Neural progenitor cell (in vitro differentiated cells): ENCODE measurements at regions not wholly inside any gene's neighbourhood (a gene's known extent, or its start where the extent isn't known, plus 50 kb on each side); places are given as distances from the start of the nearest gene placed in this dataset.
"Not testable (repeated sequence)": the region's sequence is repeated elsewhere in the genome, so short reads cannot be mapped to it uniquely, and the experiment has no call there.

ENCODE experiments used
- DNase-seq: peaks from one replicate; pipeline ENCODE4 v3.0.0-alpha.2; 2016; ENCODE audit warnings: low spot score
- H2AFZ ChIP-seq: fragments of 200-600 bp; sonication (generic); replicated peaks from 2 replicates; pipeline ENCODE4 v1.6.1; 2016; ENCODE audit warnings: antibody characterized with exemption
- H3F3A ChIP-seq: fragments of 200-600 bp; sonication (generic); 2 replicates; pipeline ENCODE4 v1.6.1; 2016; ENCODE audit warnings: antibody characterized with exemption, low read depth
- H3K27ac ChIP-seq: fragments of 200-600 bp; sonication (generic); 2 replicates; pipeline ENCODE4 v1.5.1; 2016; ENCODE audit warnings: mild to moderate bottlenecking
- H3K27me3 ChIP-seq: fragments of 200-600 bp; sonication (generic); 2 replicates; pipeline ENCODE4 v1.6.1; 2016; ENCODE audit warnings: mild to moderate bottlenecking, moderate library complexity
- H3K36me3 ChIP-seq: fragments of 200-600 bp; sonication (generic); 2 replicates; pipeline ENCODE4 v1.5.1; 2016
- H3K4me1 ChIP-seq: fragments of 200-600 bp; sonication (generic); 2 replicates; pipeline ENCODE4 v1.6.1; 2016; ENCODE audit warnings: mixed run types
- H3K4me2 ChIP-seq: fragments of 200-600 bp; sonication (generic); 2 replicates; pipeline ENCODE4 v1.6.1; 2016
- H3K4me3 ChIP-seq: fragments of 200-600 bp; sonication (generic); 2 replicates; pipeline ENCODE4 v1.5.1; 2016
- H3K79me2 ChIP-seq: fragments of 200-600 bp; sonication (generic); 2 replicates; pipeline ENCODE4 v1.6.1; 2016; ENCODE audit warnings: low read depth
- H3K9ac ChIP-seq: fragments of 200-600 bp; sonication (generic); 2 replicates; pipeline ENCODE4 v1.6.1; 2016
- H3K9me3 ChIP-seq: fragments of 200-600 bp; sonication (generic); 2 replicates; pipeline ENCODE4 v1.5.1; 2016; ENCODE audit warnings: low read depth
- H4K20me1 ChIP-seq: fragments of 200-600 bp; sonication (generic); 2 replicates; pipeline ENCODE4 v1.6.1; 2016; ENCODE audit warnings: low read depth
- H3K27ac Mint-ChIP-seq: 3 replicates; pipeline ENCODE4 v1.8.0; 2021; ENCODE audit warnings: mixed read lengths
- H3K27me3 Mint-ChIP-seq: 2 replicates; pipeline ENCODE4 v1.8.0; 2022; ENCODE audit warnings: low read depth, mild to moderate bottlenecking, inconsistent platforms, moderate library complexity, mixed read lengths; ENCODE audit not compliant: insufficient read depth
- H3K36me3 Mint-ChIP-seq: 3 replicates; pipeline ENCODE4 v1.8.0; 2021; ENCODE audit warnings: mixed read lengths
- H3K4me1 Mint-ChIP-seq: 3 replicates; pipeline ENCODE4 v1.8.0; 2021; ENCODE audit warnings: mixed read lengths
- H3K4me3 Mint-ChIP-seq: 3 replicates; pipeline ENCODE4 v1.8.0; 2021; ENCODE audit warnings: mild to moderate bottlenecking, moderate library complexity, mixed read lengths
- H3K9me3 Mint-ChIP-seq: 3 replicates; pipeline ENCODE4 v1.8.0; 2020; ENCODE audit warnings: mixed read lengths
- CTCF ChIP-seq: fragments of 200-600 bp; sonication (generic); IDR thresholded peaks from 2 replicates; pipeline ENCODE4 v1.5.1; 2017; ENCODE audit warnings: antibody characterized with exemption, mild to moderate bottlenecking
- EZH2 ChIP-seq: fragments of 200-600 bp; sonication (generic); IDR thresholded peaks from 2 replicates; pipeline ENCODE4 v1.6.1; 2017; ENCODE audit warnings: antibody characterized with exemption, mild to moderate bottlenecking, moderate library complexity
- EZH2phosphoT487 ChIP-seq: fragments of 200-600 bp; sonication (generic); IDR thresholded peaks from 2 replicates; pipeline ENCODE4 v1.6.1; 2017; ENCODE audit warnings: antibody characterized with exemption

GRCh38 chr1:173314656-173315055 is 107.5 kb upstream of the TNFSF4 start:
- Histone ChIP-seq H3K27me3 (no peaks in the 10 kb centered on the region), H3K9me3 (no peaks in the 10 kb centered on the region), H3K4me1 (no peaks in the 10 kb centered on the region), H2AFZ (no peak overlapping the region), H3K36me3 (no peaks in the 10 kb centered on the region), H3K79me2 (no peaks in the 10 kb centered on the region), H4K20me1 (no peaks in the 10 kb centered on the region), H3K4me3 (no peak overlapping the region), H3F3A (no peaks in the 10 kb centered on the region), H3K27ac (no peak overlapping the region), H3K9ac (no peak overlapping the region), H3K4me2 (no peak overlapping the region)
- Mint-ChIP-seq H3K27me3 (no peaks in the 10 kb centered on the region), H3K4me3 (no peak overlapping the region), H3K36me3 (no peaks in the 10 kb centered on the region), H3K9me3 (peaks cover 3% of the 10 kb centered on the region), H3K27ac (no peak overlapping the region), H3K4me1 (no peaks in the 10 kb centered on the region)
- TF ChIP-seq EZH2 (no peak), EZH2phosphoT487 (no peak), CTCF (no peak)
- DNase-seq, result no peak

GRCh38 chr1:173315296-173315695 is 108.2 kb upstream of the TNFSF4 start:
- Mint-ChIP-seq H3K27me3 (no peaks in the 10 kb centered on the region), H3K4me3 (no peak overlapping the region), H3K27ac (no peak overlapping the region), H3K4me1 (no peaks in the 10 kb centered on the region), H3K36me3 (no peaks in the 10 kb centered on the region), H3K9me3 (no peaks in the 10 kb centered on the region)
- Histone ChIP-seq H3K4me3 (no peak overlapping the region), H3K4me2 (no peak overlapping the region), H3K27me3 (no peaks in the 10 kb centered on the region), H3K79me2 (no peaks in the 10 kb centered on the region), H3K4me1 (no peaks in the 10 kb centered on the region), H3K36me3 (no peaks in the 10 kb centered on the region), H4K20me1 (no peaks in the 10 kb centered on the region), H2AFZ (no peak overlapping the region), H3K9ac (no peak overlapping the region), H3F3A (no peaks in the 10 kb centered on the region), H3K27ac (no peak overlapping the region), H3K9me3 (no peaks in the 10 kb centered on the region)
- TF ChIP-seq EZH2phosphoT487 (no peak), EZH2 (no peak), CTCF (no peak)
- DNase-seq, result no peak

- Histone ChIP-seq H3K4me3 (no peak overlapping the region), H3K36me3 (no peaks in the 10 kb centered on the region), H3F3A (no peaks in the 10 kb centered on the region), H3K4me1 (no peaks in the 10 kb centered on the region), H4K20me1 (no peaks in the 10 kb centered on the region), H3K9ac (no peak overlapping the region), H3K79me2 (no peaks in the 10 kb centered on the region), H3K9me3 (no peaks in the 10 kb centered on the region), H3K27ac (no peak overlapping the region), H2AFZ (no peak overlapping the region), H3K27me3 (no peaks in the 10 kb centered on the region), H3K4me2 (no peak overlapping the region)
- H3K4me3 Mint-ChIP-seq, result no peak overlapping the region
- no peak overlapping the region for H3K27ac Mint-ChIP-seq
- H3K4me1 Mint-ChIP-seq, result no peaks in the 10 kb centered on the region
- DNase-seq, result no peak
- H3K9me3 Mint-ChIP-seq, result peaks cover 16% of the 10 kb centered on the region
- H3K36me3 Mint-ChIP-seq, result no peaks in the 10 kb centered on the region
- H3K27me3 Mint-ChIP-seq, result peaks cover 2% of the 10 kb centered on the region
- TF ChIP-seq EZH2, result no peak
- TF ChIP-seq EZH2phosphoT487, result no peak
- TF ChIP-seq CTCF, result no peak
These were observed 111.7 kb upstream of the TNFSF4 start for GRCh38 chr1:173318788-173319187.

- not testable (repeated sequence) for H3K36me3 ChIP-seq, H3K9me3 ChIP-seq, DNase-seq, H3K9ac ChIP-seq, H2AFZ ChIP-seq, H3K4me1 ChIP-seq, H3F3A ChIP-seq, H3K27ac Mint-ChIP-seq, H3K4me2 ChIP-seq, H3K79me2 ChIP-seq, H3K27me3 ChIP-seq, H3K36me3 Mint-ChIP-seq, H3K4me3 ChIP-seq, H3K4me3 Mint-ChIP-seq, H3K4me1 Mint-ChIP-seq, H3K27me3 Mint-ChIP-seq, H3K27ac ChIP-seq, H4K20me1 ChIP-seq
- H3K9me3 Mint-ChIP-seq, result peaks cover 17% of the 10 kb centered on the region
These were observed 117.2 kb upstream of the TNFSF4 start for GRCh38 chr1:173324352-173324751.

GRCh38 chr1:173327987-173328386 is 120.9 kb upstream of the TNFSF4 start:
- not testable (repeated sequence) for H3K4me3 ChIP-seq, H3K9me3 ChIP-seq, H3K27ac ChIP-seq, H3K36me3 Mint-ChIP-seq, DNase-seq, H3K4me2 ChIP-seq, H3K27ac Mint-ChIP-seq, H3F3A ChIP-seq, H3K4me1 Mint-ChIP-seq, H3K79me2 ChIP-seq, H3K36me3 ChIP-seq, H3K4me3 Mint-ChIP-seq, H4K20me1 ChIP-seq, H3K27me3 Mint-ChIP-seq, H3K9ac ChIP-seq, H3K4me1 ChIP-seq, H2AFZ ChIP-seq, H3K9me3 Mint-ChIP-seq, H3K27me3 ChIP-seq
